CD4-positive, alpha-beta memory T cell (primary cell): ENCODE measurements at regions not wholly inside any gene's neighbourhood (a gene's known extent, or its start where the extent isn't known, plus 50 kb on each side); places are given as distances from the start of the nearest gene placed in this dataset.

Experiments used
- CTCF ChIA-PET: fragments of 350-600 bp; sonication (Branson Sonifier 250); formaldehyde crosslinking; loops from one replicate; lab custom pipeline; 2021; ENCODE audit warnings: inconsistent platforms; ENCODE audit not compliant: partially characterized antibody; lab: Charles Lee
- POLR2A ChIA-PET: fragments of 350-600 bp; sonication (Branson Sonifier 250); formaldehyde crosslinking; loops from one replicate; lab custom pipeline; 2021; ENCODE audit not compliant: partially characterized antibody; lab: Charles Lee
- DNase-seq, 5 donors: peaks; one replicate each; pipeline versions ENCODE4 v3.0.0 to v3.0.0-alpha.2; 2020 to 2022; ENCODE audit warnings: mixed read lengths in 1 of 5
- H3K27ac ChIP-seq: one replicate; pipeline ENCODE4 v1.7.0; 2013; ENCODE audit warnings: low read depth, low read length
- H3K27me3 ChIP-seq: 2 replicates; pipeline ENCODE4 v1.7.0; 2013; ENCODE audit warnings: mild to moderate bottlenecking, low read length, moderate library complexity; ENCODE audit not compliant: insufficient read depth
- H3K36me3 ChIP-seq: 2 replicates; pipeline ENCODE4 v1.7.0; 2013; ENCODE audit warnings: mild to moderate bottlenecking, low read length, moderate library complexity; ENCODE audit not compliant: insufficient read depth
- H3K4me1 ChIP-seq: 2 replicates; pipeline ENCODE4 v1.7.0; 2013; ENCODE audit warnings: mild to moderate bottlenecking, low read length, moderate library complexity; ENCODE audit not compliant: insufficient read depth
- H3K4me3 ChIP-seq, 2 donors: one replicate each; pipeline ENCODE4 v1.7.0; 2013; ENCODE audit warnings: low read length in 2 of 2, mild to moderate bottlenecking in 1 of 2
- H3K9me3 ChIP-seq, 2 donors: one replicate each; pipeline ENCODE4 v1.7.0; 2013; ENCODE audit warnings: low read length in 2 of 2, control low read depth in 1 of 2; ENCODE audit not compliant: control insufficient read depth in 1 of 2
- H3K27ac Mint-ChIP-seq, 7 donors: one replicate each; pipeline ENCODE4 v1.8.0; 2020 to 2021; ENCODE audit warnings: mixed read lengths in 7 of 7, mild to moderate bottlenecking in 6 of 7, inconsistent platforms in 3 of 7, moderate library complexity in 3 of 7
- H3K27me3 Mint-ChIP-seq, 2 donors: one replicate each; pipeline ENCODE4 v1.8.0; 2020 to 2021; ENCODE audit warnings: mixed read lengths in 2 of 2
- H3K36me3 Mint-ChIP-seq, 2 donors: one replicate each; pipeline ENCODE4 v1.8.0; 2020 to 2021; ENCODE audit warnings: mixed read lengths in 2 of 2, inconsistent platforms in 1 of 2, mild to moderate bottlenecking in 1 of 2
- H3K4me1 Mint-ChIP-seq, 4 donors: one replicate each; pipeline ENCODE4 v1.8.0; 2020 to 2021; ENCODE audit warnings: mixed read lengths in 4 of 4, mild to moderate bottlenecking in 1 of 4
- H3K4me3 Mint-ChIP-seq, 8 donors: one replicate each; pipeline ENCODE4 v1.8.0; 2020 to 2021; ENCODE audit warnings: mixed read lengths in 8 of 8, mild to moderate bottlenecking in 7 of 8, moderate library complexity in 6 of 8, inconsistent platforms in 3 of 8
- H3K9me3 Mint-ChIP-seq, 8 donors: one replicate each; pipeline ENCODE4 v1.8.0; 2020 to 2021; ENCODE audit warnings: mixed read lengths in 8 of 8, mild to moderate bottlenecking in 5 of 8, inconsistent platforms in 3 of 8, moderate library complexity in 1 of 8
- intact Hi-C: fragments of 100-400 bp; cut with micrococcal nuclease; formaldehyde crosslinking; loops from one replicate; pipeline ENCODE4 v1.15.1; 2023

DNA sequence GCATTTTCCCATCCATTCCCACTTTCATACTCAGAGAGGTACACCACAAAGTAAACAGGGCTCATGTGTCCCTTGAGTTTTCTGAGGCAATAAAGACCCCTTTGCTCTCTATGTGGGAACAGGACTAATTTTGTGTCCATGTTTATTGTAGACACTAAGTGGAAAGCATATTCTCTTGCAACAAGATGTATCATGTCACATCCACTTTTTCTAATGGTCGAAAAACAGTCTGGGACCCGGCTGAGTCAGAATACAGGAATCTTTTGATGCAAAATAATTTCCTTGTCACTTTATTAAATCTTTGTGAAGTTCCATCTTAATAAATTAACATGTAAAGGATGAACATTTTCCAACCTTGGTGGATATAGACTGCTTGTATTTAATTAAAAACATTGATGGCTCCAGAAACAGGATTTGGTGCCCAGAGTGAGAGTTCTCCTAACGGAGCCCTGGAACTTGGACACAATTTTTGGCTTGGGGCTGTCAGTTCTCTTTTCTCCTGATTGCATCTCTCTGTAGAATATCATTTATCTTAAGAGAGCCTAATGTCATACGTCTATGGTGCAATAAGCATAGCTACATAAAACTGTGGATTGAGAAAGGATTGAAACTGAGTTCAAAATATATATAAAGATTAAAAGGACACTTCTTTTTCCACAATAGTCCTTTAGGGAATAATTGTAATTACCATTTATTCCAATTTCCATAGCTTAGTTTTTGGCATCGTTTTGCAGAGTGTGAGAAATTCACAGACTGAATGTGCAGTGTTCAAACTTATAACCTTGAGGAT is 1116.7 kb upstream of the SEMA6A start:
- no peak overlapping the region for H3K27ac ChIP-seq
- no peaks in the 10 kb centered on the region for H3K27me3 ChIP-seq
- DNase-seq, result no peak
- Mint-ChIP-seq H3K4me3 (no peak overlapping the region), H3K36me3 (no peaks in the 10 kb centered on the region), H3K27ac (no peak overlapping the region), H3K9me3 (peaks cover 0 to 7% (median 1%) of the 10 kb centered on the region in 8 donors), H3K4me1 (no peaks in the 10 kb centered on the region), H3K27me3 (no peaks in the 10 kb centered on the region)
- intact Hi-C loops, result no loop called here
- no peak overlapping the region for H3K4me3 ChIP-seq
- no peaks in the 10 kb centered on the region for H3K9me3 ChIP-seq
- ChIA-PET POLR2A (no interaction called here), CTCF (no interaction called here)
- H3K36me3 ChIP-seq, result no peaks in the 10 kb centered on the region
- no peaks in the 10 kb centered on the region for H3K4me1 ChIP-seq

GRCh38 chr5:117690612-117691011 is 1116.0 kb upstream of the SEMA6A start:
- Histone ChIP-seq H3K4me1 (no peaks in the 10 kb centered on the region), H3K36me3 (no peaks in the 10 kb centered on the region), H3K27me3 (no peaks in the 10 kb centered on the region), H3K9me3 (no peaks in the 10 kb centered on the region), H3K27ac (no peak overlapping the region), H3K4me3 (no peak overlapping the region)
- intact Hi-C loops, result no loop called here
- Mint-ChIP-seq H3K4me1 (no peaks in the 10 kb centered on the region), H3K36me3 (no peaks in the 10 kb centered on the region), H3K9me3 (peaks cover 0 to 9% (median 1%) of the 10 kb centered on the region in 8 donors), H3K27me3 (no peaks in the 10 kb centered on the region), H3K4me3 (no peak overlapping the region), H3K27ac (no peak overlapping the region)
- no peak for DNase-seq
- ChIA-PET POLR2A (no interaction called here), CTCF (no interaction called here)

DNA sequence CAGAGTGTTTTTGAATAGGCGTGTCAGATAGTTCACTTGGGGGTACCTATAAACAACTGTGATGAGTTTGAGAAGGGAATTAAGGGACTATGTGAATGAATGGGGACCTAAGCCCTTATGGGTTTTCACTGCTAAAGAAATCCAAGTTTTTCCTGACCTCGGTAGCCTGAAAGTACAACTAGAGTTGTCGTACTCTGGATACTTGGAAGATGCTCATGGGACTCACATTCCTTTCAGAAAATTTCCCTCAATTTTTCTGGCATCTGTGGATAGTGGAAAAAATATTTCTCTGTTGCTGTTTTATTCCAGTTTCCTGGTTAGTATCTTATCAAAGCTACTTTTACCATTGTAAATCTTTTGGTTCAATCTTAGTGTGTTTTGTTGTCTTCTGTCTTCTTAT is 1112.3 kb upstream of the SEMA6A start:
- intact Hi-C loops, result no loop called here
- no peak overlapping the region for H3K27ac ChIP-seq
- Mint-ChIP-seq H3K4me3 (no peak overlapping the region), H3K27ac (no peak overlapping the region), H3K9me3 (peaks cover 0 to 14% (median 3%) of the 10 kb centered on the region in 8 donors), H3K4me1 (no peaks in the 10 kb centered on the region), H3K36me3 (no peaks in the 10 kb centered on the region), H3K27me3 (no peaks in the 10 kb centered on the region)
- DNase-seq, result no peak
- H3K27me3 ChIP-seq, result no peaks in the 10 kb centered on the region
- no peaks in the 10 kb centered on the region for H3K36me3 ChIP-seq
- CTCF ChIA-PET, result no interaction called here
- POLR2A ChIA-PET, result no interaction called here
- no peaks in the 10 kb centered on the region for H3K9me3 ChIP-seq
- no peaks in the 10 kb centered on the region for H3K4me1 ChIP-seq
- no peak overlapping the region for H3K4me3 ChIP-seq

DNA sequence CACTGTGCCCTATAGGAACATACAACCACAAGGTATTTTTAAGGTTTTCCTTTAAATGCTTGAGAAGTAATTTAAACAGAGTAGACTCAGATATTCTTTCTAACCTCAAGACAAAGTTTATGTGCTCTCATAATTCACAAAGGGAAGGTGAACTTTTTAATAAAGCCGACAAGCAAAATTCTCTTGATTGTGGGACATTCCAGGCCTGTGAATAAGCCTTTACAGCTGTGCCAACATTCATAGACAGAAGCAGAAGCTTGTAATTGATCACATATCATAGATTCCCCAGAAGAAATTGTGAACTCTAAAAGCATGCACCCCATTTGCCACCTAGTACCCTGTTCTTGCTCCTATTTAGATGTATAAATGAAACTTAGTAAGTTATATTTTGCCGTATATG is 1107.8 kb upstream of the SEMA6A start:
- no peak for DNase-seq
- Histone ChIP-seq H3K27ac (no peak overlapping the region), H3K27me3 (no peaks in the 10 kb centered on the region), H3K4me1 (no peaks in the 10 kb centered on the region), H3K36me3 (no peaks in the 10 kb centered on the region), H3K4me3 (no peak overlapping the region), H3K9me3 (no peaks in the 10 kb centered on the region)
- ChIA-PET POLR2A (no interaction called here), CTCF (no interaction called here)
- H3K27me3 Mint-ChIP-seq, result no peaks in the 10 kb centered on the region
- no peaks in the 10 kb centered on the region for H3K4me1 Mint-ChIP-seq
- no peak overlapping the region for H3K4me3 Mint-ChIP-seq
- no peaks in the 10 kb centered on the region for H3K36me3 Mint-ChIP-seq
- H3K27ac Mint-ChIP-seq, result no peak overlapping the region
- peaks cover 0 to 14% (median 4%) of the 10 kb centered on the region in 8 donors for H3K9me3 Mint-ChIP-seq
- intact Hi-C loops, result no loop called here

- CTCF ChIA-PET, result no interaction called here
Measured at GRCh38 chr5:117681431-117682254, 1107.0 kb upstream of the SEMA6A start.

DNA sequence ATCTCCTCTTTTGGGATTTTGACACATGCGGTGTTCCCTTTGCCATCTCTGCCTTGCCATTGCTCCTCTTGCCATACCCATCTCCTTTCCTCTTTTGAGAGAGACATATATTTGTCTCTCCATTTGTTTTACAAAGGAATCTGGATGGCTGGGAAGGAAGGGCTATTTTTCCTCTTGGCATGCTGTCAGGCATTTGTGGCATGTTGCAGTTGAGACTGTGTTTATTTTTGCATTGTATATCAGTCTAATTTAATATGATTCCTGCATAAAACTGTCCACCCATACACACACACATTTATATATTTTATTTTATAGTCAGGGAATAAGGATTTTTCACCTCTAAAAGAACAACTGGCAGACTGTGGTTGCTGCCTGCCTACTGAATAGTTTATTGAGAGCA is 1105.8 kb upstream of the SEMA6A start:
- ChIA-PET POLR2A (no interaction called here), CTCF (no interaction called here)
- no peaks in the 10 kb centered on the region for H3K36me3 Mint-ChIP-seq

More at GRCh38 chr5:117681431-117682254, 1107.0 kb upstream of the SEMA6A start:
- Mint-ChIP-seq H3K36me3 (no peaks in the 10 kb centered on the region), H3K27ac (no peak overlapping the region), H3K9me3 (peaks cover 0 to 10% (median 4%) of the 10 kb centered on the region in 8 donors), H3K4me3 (no peak overlapping the region), H3K4me1 (no peaks in the 10 kb centered on the region), H3K27me3 (no peaks in the 10 kb centered on the region)
- Histone ChIP-seq H3K4me1 (no peaks in the 10 kb centered on the region), H3K9me3 (no peaks in the 10 kb centered on the region), H3K36me3 (no peaks in the 10 kb centered on the region), H3K27me3 (no peaks in the 10 kb centered on the region), H3K4me3 (no peak overlapping the region), H3K27ac (no peak overlapping the region)
- intact Hi-C loops, result no loop called here
- no peak for DNase-seq
- POLR2A ChIA-PET, result no interaction called here

GRCh38 chr5:117679046-117679445 is 1104.4 kb upstream of the SEMA6A start:
- no peak for DNase-seq
- Histone ChIP-seq H3K9me3 (no peaks in the 10 kb centered on the region), H3K4me1 (no peaks in the 10 kb centered on the region), H3K36me3 (no peaks in the 10 kb centered on the region), H3K27me3 (no peaks in the 10 kb centered on the region), H3K4me3 (no peak overlapping the region), H3K27ac (no peak overlapping the region)
- no peak overlapping the region for H3K27ac Mint-ChIP-seq
- no peaks in the 10 kb centered on the region for H3K36me3 Mint-ChIP-seq
- intact Hi-C loops, result no loop called here
- no peaks in the 10 kb centered on the region for H3K27me3 Mint-ChIP-seq
- no peak overlapping the region for H3K4me3 Mint-ChIP-seq
- H3K9me3 Mint-ChIP-seq, result peaks cover 0 to 5% (median 4%) of the 10 kb centered on the region in 8 donors
- CTCF ChIA-PET, result no interaction called here
- no peaks in the 10 kb centered on the region for H3K4me1 Mint-ChIP-seq
- POLR2A ChIA-PET, result no interaction called here

More for the DNA sequence above, 1105.8 kb upstream of the SEMA6A start:
- no peak for DNase-seq
- no peaks in the 10 kb centered on the region for H3K9me3 ChIP-seq
- Mint-ChIP-seq H3K4me1 (no peaks in the 10 kb centered on the region), H3K4me3 (no peak overlapping the region), H3K27ac (no peak overlapping the region), H3K9me3 (peaks cover 0 to 7% (median 4%) of the 10 kb centered on the region in 8 donors), H3K27me3 (no peaks in the 10 kb centered on the region)
- no peaks in the 10 kb centered on the region for H3K4me1 ChIP-seq
- intact Hi-C loops, result no loop called here
- no peak overlapping the region for H3K4me3 ChIP-seq
- no peaks in the 10 kb centered on the region for H3K36me3 ChIP-seq
- no peaks in the 10 kb centered on the region for H3K27me3 ChIP-seq
- no peak overlapping the region for H3K27ac ChIP-seq
